Hepatocyte (in vitro differentiated cells): ENCODE measurements at regions not wholly inside any gene's neighbourhood (a gene's known extent, or its start where the extent isn't known, plus 50 kb on each side); places are given as distances from the start of the nearest gene placed in this dataset.

ENCODE experiments used
- DNase-seq: peaks from one replicate; pipeline ENCODE4 v3.0.0-alpha.2; 2016; ENCODE audit warnings: low spot score
- H2AFZ ChIP-seq: fragments of 200-600 bp; sonication (generic); 2 replicates; pipeline ENCODE4 v1.6.0; 2016; ENCODE audit warnings: antibody characterized with exemption, mild to moderate bottlenecking
- H3K27ac ChIP-seq: fragments of 200-600 bp; sonication (generic); 2 replicates; pipeline ENCODE4 v1.5.1; 2016; ENCODE audit warnings: mild to moderate bottlenecking
- H3K27me3 ChIP-seq: fragments of 200-600 bp; sonication (generic); 2 replicates; pipeline ENCODE4 v1.6.1; 2016
- H3K36me3 ChIP-seq: fragments of 200-600 bp; sonication (generic); replicated peaks from 2 replicates; pipeline ENCODE4 v1.5.1; 2016; ENCODE audit warnings: low read depth; ENCODE audit not compliant: insufficient read depth
- H3K4me1 ChIP-seq: fragments of 200-600 bp; sonication (generic); 2 replicates; pipeline ENCODE4 v1.5.1; 2016; ENCODE audit warnings: mild to moderate bottlenecking, moderate library complexity; ENCODE audit not compliant: insufficient read depth
- H3K4me2 ChIP-seq: fragments of 200-600 bp; sonication (generic); 2 replicates; pipeline ENCODE4 v1.6.0; 2016
- H3K4me3 ChIP-seq: fragments of 200-600 bp; sonication (generic); 2 replicates; pipeline ENCODE4 v1.5.1; 2016; ENCODE audit warnings: mild to moderate bottlenecking
- H3K79me2 ChIP-seq: fragments of 200-600 bp; sonication (generic); 2 replicates; pipeline ENCODE4 v1.6.0; 2017; ENCODE audit warnings: mild to moderate bottlenecking
- H3K9me2 ChIP-seq: fragments of 200-600 bp; sonication (generic); replicated peaks from 2 replicates; pipeline ENCODE4 v1.6.0; 2017; ENCODE audit warnings: mild to moderate bottlenecking; ENCODE audit not compliant: insufficient read depth
- H3K9me3 ChIP-seq: fragments of 200-600 bp; sonication (generic); 2 replicates; pipeline ENCODE4 v1.5.1; 2016; ENCODE audit warnings: low read depth, mild to moderate bottlenecking
- H4K20me1 ChIP-seq: fragments of 200-600 bp; sonication (generic); 2 replicates; pipeline ENCODE4 v1.6.0; 2016; ENCODE audit warnings: mild to moderate bottlenecking; ENCODE audit not compliant: insufficient read depth, poor library complexity, severe bottlenecking
- EZH2 ChIP-seq: fragments of 200-600 bp; sonication (generic); IDR thresholded peaks from 2 replicates; pipeline ENCODE4 v1.6.1; 2016; ENCODE audit warnings: antibody characterized with exemption, mild to moderate bottlenecking, borderline replicate concordance
- EZH2phosphoT487 ChIP-seq: fragments of 200-600 bp; sonication (generic); IDR thresholded peaks from one replicate; pipeline ENCODE4 v1.6.1; 2018; ENCODE audit warnings: antibody characterized with exemption, mild to moderate bottlenecking, low read depth, moderate library complexity; ENCODE audit not compliant: unreplicated experiment, severe bottlenecking
- WGBS: methylation state at CpG from one replicate; pipeline ENCODE4 v1.1.6; 2016; ENCODE audit warnings: low lambda C conversion rate; ENCODE audit errors: missing lambda C conversion rate; 5-methylcytosine and 5-hydroxymethylcytosine counted together
- TF ChIP-seq, protein P1 (sequence below): fragments of 200-600 bp; sonication (generic); IDR thresholded peaks from 2 replicates; pipeline ENCODE4 v1.5.1; 2016; ENCODE audit warnings: antibody characterized with exemption, mild to moderate bottlenecking; ENCODE audit not compliant: poor library complexity

DNA sequence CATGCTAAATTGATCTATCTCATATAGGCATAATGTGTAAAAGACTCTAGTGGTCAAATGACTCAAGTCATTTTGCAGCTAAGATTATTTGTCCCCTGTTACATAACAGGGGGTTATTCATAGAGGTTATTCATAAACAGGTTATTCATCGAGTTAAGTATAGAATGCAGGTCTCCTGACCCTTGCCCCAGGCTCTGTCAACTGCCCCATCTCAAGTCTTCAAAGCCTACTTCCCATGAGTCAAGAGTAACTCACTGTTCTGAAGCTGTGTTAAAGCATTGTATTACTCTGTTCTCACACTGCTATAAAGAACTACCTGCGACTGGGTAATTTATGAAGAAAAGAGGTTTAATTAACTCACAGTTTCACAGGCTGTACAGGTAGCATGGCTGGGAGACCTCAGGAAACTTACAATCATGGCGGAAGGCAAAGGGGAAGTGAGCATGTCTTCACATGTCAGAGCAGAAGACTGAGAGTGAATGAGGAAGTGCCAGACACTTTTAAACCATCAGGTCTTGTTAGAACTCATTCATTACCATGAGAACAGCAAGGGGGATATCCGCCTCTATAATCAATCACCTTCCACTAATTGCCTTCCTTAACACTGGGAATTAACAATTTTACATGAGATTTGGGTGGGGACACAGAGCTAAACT, 226.2 kb upstream of the BLID start:
- Histone ChIP-seq H4K20me1 (no peaks in the 10 kb centered on the region), H3K9me2 (no peaks in the 10 kb centered on the region), H3K36me3 (no peaks in the 10 kb centered on the region), H3K4me2 (no peak overlapping the region), H2AFZ (no peak overlapping the region), H3K4me3 (no peak overlapping the region), H3K27ac (no peak overlapping the region), H3K79me2 (no peaks in the 10 kb centered on the region), H3K9me3 (no peaks in the 10 kb centered on the region), H3K27me3 (no peaks in the 10 kb centered on the region), H3K4me1 (peaks cover 5% of the 10 kb centered on the region)
- DNase-seq: no peak
- WGBS: 89% methylated on average over 4 of the region's 4 CpGs
- TF ChIP-seq EZH2phosphoT487 (no peak), EZH2 (no peak)
- TF ChIP-seq, protein P1, sequence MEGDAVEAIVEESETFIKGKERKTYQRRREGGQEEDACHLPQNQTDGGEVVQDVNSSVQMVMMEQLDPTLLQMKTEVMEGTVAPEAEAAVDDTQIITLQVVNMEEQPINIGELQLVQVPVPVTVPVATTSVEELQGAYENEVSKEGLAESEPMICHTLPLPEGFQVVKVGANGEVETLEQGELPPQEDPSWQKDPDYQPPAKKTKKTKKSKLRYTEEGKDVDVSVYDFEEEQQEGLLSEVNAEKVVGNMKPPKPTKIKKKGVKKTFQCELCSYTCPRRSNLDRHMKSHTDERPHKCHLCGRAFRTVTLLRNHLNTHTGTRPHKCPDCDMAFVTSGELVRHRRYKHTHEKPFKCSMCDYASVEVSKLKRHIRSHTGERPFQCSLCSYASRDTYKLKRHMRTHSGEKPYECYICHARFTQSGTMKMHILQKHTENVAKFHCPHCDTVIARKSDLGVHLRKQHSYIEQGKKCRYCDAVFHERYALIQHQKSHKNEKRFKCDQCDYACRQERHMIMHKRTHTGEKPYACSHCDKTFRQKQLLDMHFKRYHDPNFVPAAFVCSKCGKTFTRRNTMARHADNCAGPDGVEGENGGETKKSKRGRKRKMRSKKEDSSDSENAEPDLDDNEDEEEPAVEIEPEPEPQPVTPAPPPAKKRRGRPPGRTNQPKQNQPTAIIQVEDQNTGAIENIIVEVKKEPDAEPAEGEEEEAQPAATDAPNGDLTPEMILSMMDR: no peak

DNA sequence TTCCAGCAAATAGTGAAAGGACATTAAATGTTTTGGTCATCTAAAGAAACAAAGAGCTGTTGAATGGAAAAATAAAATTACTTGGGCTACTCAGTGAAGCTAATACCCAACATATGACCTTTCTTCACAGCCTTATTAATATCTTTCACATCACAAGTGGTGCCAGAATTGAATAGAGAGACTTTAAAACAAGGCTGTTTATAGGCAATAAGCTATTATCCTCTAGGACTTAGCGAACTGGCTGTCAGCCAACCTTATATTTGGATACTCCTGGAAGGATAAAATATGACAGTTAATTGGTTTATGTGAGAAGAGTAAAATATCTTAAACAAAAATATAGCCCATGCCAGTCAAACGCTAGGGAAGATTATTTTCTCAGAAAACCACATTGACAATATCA, 225.5 kb upstream of the BLID start:
- no peaks in the 10 kb centered on the region for H3K79me2 ChIP-seq
- DNase-seq: no peak
- TF ChIP-seq EZH2 (no peak), EZH2phosphoT487 (no peak)
- TF ChIP-seq, protein P1: no peak
- H3K9me3 ChIP-seq: no peaks in the 10 kb centered on the region
- H3K4me3 ChIP-seq: no peak overlapping the region
- no peaks in the 10 kb centered on the region for H4K20me1 ChIP-seq
- WGBS: 67% methylated on average over 2 of the region's 2 CpGs
- H3K36me3 ChIP-seq: no peaks in the 10 kb centered on the region
- no peaks in the 10 kb centered on the region for H3K27me3 ChIP-seq
- peaks cover 5% of the 10 kb centered on the region for H3K4me1 ChIP-seq
- H2AFZ ChIP-seq: no peak overlapping the region
- H3K4me2 ChIP-seq: no peak overlapping the region
- H3K9me2 ChIP-seq: no peaks in the 10 kb centered on the region
- H3K27ac ChIP-seq: peak overlapping the region; percentile 35

DNA sequence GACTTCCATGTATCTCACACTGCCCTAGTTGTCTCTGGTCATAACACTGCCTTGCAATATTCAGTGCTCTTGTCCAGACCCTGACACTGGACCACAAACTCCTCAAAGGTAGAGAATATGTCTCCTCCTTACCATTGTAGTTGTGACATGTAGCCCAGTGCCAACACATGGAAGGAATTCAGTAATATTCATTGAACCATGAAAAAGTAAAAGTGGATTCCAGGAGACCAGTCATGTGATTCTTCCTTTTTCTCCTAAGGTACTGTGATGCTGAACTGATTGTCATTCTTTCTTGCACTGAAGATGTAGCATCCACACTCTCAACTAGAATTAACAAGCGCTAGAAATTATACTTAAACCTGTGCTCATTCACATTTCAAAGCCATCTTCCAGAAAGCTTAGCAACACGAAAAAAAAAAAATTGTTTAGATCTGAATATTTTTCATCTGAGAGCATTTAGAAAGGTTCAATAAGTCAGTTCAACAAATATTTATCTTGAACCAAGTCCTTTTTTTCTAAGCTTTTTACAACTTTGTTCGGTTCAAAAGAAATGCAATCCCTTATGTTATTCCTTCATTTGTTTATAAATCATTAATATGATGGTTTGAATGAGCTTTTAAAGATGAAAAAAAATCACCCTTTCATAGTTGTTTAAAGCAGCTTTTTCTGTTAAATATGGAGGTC, 224.7 kb upstream of the BLID start:
- Histone ChIP-seq H3K4me1 (peaks cover 5% of the 10 kb centered on the region), H4K20me1 (no peaks in the 10 kb centered on the region), H3K36me3 (no peaks in the 10 kb centered on the region), H3K9me3 (no peaks in the 10 kb centered on the region), H3K27ac (peak overlapping the region; percentile 35), H3K4me3 (no peak overlapping the region), H3K4me2 (no peak overlapping the region), H2AFZ (no peak overlapping the region), H3K9me2 (no peaks in the 10 kb centered on the region), H3K79me2 (no peaks in the 10 kb centered on the region), H3K27me3 (no peaks in the 10 kb centered on the region)
- TF ChIP-seq EZH2phosphoT487: no peak
- TF ChIP-seq, protein P1: no peak
- TF ChIP-seq EZH2: no peak
- 63% methylated on average over 3 of the region's 3 CpGs for WGBS
- no peak for DNase-seq
